ENCODE measurements at regions not wholly inside any gene's neighbourhood (a gene's known extent, or its start where the extent isn't known, plus 50 kb on each side); places are given as distances from the start of the nearest gene placed in this dataset.
"Not testable (repeated sequence)": the region's sequence is repeated elsewhere in the genome, so short reads cannot be mapped to it uniquely, and the experiment has no call there.

GRCh38 chr12:9334041-9334692 lies 126.0 kb upstream of the PZP start:
- DNase-seq = no peak

DNA sequence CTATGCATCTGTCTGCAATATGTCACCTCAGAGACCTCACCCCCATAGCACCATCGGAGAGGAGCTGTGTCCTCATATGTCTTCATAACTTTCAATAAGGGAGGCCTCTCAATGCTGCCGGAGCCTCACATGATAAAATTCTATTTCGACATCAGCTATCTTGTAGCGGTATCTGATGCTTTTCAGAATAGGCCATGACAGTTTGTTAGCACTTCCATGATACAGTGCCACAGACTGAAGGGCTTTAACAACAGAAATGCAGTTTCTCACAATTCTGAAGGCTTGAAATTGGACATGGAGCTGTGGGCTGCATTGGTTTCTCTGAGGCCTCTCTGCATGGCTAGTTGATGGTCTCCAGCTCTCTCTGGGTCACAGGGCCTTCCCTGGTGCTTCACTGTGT lies 125.0 kb upstream of the PZP start:
- DNase-seq = no peak

GRCh38 chr12:9332564-9332963 lies 124.4 kb upstream of the PZP start:
- DNase-seq = no peak

DNA sequence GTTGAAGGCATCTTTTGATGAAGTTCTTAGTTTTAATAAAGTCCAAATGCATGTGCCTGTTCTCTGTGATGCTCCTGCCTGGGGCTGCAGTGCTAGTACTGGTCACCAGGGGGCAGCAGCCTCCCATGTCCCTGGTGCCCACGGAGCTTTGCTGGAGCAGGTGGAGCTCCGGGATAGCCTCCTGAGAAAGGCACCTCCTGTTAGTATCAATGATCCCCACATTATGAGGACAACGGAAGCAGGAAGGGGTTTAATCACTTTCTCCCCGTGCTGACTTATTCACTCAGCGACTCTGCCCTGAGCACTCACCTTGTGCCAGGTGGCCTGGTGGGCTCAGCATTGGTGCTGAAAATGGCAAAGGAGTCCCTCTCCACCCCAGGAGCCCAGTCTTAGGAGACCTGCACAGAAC lies 123.0 kb upstream of the PZP start:
- peak in 1 of 2 experiments; percentile 43 for DNase-seq

- DNase-seq = no peak
Measured at GRCh38 chr12:9329019-9329418, 120.8 kb upstream of the PZP start.

DNA sequence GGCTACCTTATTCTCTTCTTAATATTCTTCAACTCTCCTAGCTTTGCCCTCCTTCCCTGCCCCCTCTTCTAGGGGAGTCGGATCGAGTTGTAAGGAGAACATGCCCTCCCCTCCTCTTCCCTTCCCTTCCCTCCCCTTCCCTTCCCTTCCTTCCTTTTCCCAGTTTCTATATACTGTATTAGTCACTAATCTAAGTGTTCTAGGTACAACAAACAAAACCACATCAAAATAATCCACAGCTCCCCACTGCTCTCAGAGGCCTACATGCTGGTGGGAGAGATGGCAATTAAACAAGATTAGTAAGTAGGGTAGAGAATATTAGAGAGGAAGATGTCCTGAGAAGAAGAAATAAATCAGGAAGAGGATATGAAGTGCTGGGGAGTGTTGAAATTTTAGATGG lies 119.9 kb upstream of the PZP start:
- no peak for DNase-seq

GRCh38 chr12:9327320-9327719 lies 119.1 kb upstream of the PZP start:
- DNase-seq = no peak

DNA sequence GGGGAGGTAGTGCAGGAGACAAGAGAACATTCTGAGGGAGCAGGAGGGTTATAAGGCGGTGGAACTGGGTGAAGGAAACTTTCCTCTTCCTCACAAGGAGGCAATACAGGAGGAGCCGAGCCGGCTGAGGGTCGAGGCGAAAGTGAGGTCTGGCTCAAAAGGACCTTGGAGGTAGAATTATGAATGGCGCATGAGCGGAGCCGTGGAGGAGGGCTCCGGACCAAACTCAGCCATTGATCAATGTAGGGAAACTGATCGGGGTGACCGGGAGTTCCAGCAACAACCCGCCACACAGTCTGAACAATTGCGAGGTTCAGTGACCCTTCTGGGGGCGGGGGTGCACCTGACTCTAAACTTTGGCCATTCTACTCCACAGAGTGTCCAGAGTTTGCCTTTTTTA lies 118.7 kb upstream of the PZP start:
- not testable (repeated sequence) for DNase-seq

GRCh38 chr12:9326085-9326484 lies 117.9 kb upstream of the PZP start:
- no peak for DNase-seq

DNA sequence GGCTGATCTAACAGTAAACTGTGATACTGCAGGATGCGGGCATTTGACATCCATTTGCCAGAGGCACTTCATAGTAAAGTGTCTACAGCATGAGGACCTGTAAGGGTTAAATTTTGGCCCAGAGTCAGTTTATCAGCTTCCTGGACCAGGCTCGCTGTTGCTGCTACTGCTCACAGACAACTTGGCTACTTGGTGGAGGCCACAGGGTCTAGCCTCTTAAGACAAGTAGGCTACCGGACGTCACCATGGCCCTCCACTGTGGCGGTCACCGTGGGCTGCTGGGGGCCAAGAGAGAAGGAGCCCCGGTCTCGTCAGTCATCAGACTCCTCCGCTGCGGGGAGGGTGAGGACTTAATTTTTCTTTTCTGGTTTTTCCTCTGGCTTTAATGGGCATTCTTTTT lies 117.3 kb upstream of the PZP start:
- no peak for DNase-seq

DNA sequence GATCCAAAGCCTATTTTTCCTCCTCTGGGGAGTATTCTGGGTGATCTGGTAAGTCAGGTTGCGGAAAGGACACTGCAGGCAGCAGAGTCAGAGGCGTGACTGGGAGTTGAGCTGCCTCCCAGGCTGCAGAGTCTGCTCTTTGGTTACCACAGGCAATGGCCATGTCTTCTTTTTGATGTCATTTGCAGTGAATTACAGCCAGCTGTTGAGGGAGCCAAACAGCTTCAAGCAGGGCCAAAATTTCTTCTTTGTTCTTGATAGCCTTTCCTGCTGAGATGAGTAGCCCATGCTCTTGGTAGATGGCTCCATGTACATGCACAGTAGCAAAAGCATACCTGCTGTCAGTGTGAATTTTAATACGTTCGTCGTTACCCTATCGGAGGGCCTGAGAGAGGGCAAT lies 116.6 kb upstream of the PZP start:
- no peak for DNase-seq

GRCh38 chr12:9323144-9323681 lies 115.0 kb upstream of the PZP start:
- no peak for DNase-seq

GRCh38 chr12:9319842-9320173 lies 111.6 kb upstream of the PZP start:
- DNase-seq = no peak

DNA sequence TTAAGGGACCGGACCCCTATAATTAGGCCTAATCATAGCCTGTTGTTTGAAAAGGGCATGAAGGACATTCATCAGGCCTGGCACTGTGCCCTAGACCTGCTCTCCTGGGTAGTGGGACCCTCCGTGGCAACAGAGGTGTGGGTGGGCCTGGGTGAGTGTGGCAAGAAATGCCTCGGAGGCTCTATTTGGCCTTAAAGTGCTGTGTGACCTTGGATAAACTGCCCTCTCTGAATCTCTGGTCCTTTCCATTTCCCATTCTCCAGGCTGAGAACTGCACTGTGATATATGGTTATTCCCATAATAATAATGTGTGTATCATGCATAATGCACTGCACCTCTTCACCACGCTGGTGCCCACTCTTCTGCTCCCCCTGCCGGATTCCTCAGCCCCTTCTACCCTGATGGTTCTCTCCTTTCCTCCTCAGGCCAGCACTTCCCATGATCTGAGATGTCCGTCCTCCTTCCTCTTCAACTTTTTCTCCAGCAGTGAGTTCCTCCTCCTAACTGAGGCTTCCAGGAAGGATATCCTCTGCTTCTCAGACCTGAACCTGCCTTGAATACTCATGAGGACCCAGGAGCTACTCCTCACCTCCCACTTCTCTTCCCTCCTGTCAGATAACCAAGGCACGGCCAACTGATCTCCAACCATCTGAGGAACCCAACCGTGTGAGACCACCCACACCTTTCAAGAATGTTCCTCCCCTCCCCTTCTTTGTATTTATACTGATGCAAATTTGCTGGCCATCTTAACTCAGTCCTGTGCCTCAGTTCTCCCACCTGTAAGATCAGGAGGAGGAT lies 111.0 kb upstream of the PZP start:
- DNase-seq = no peak

DNA sequence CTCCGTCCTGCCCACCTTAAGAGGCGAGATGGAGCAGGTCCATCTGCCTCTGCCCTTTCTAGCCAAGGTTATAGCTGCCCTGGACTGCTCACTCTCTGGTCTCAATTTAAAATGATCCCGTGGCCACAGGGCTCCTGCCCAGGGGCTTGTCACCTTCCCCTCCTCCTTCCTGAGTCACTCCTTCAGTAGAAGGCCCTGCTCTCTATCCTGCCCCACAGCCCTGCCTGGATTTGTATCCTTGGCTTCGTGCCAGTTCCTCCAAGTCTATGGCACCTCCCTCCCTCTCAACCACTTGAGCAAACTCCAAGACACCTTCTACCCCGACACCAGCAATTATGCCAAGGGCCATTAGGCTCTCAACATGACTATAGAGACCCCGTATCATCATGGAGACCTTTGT lies 105.3 kb upstream of the PZP start:
- DNase-seq = not testable (repeated sequence)

GRCh38 chr12:9312406-9313392 lies 104.5 kb upstream of the PZP start:
- DNase-seq = not testable (repeated sequence)

DNA sequence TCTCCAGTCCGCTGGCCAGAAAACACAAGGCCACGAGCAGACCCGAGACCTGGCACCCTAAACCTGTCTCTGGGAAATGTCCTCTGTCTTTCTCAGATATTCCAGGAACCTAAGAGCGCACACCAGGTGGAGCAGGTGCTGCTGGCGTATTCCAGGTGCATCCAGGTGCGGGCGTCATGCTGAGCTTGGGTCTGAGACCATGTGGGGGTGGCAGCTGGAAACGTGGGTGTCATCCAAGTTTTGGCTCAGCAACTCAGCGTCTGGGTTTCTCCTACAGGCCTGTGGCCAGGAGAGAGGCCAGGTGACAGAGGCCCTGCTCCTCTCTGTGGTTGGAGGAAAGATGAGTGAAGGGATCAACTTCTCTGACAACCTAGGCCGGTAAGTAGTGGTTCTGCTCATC lies 103.3 kb upstream of the PZP start:
- DNase-seq = not testable (repeated sequence)

- DNase-seq = not testable (repeated sequence)
Measured at GRCh38 chr12:9310645-9311044, 102.5 kb upstream of the PZP start.

DNA sequence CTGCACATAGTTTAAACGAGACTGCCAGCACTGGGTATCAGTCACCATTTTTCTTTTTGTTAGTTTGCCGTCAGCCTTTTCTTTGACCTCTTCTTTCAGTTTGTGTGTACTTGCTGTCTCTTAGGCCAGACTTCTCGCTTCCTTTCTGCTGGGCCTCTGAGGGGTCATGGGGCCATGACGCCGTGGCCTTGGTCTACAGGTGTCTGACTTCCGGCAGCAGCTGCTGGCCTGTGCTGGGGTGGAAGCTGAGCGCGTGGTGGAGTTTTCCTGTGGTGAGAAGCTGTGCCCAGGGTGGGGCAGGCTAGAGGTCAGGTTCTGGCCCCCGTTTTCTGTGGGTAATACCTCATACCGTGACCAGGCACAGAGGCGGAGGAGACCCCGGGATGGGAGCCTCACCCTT lies 101.6 kb upstream of the PZP start:
- not testable (repeated sequence) for DNase-seq

- not testable (repeated sequence) for DNase-seq
Measured at GRCh38 chr12:9308745-9309144, 100.5 kb upstream of the PZP start.

DNA sequence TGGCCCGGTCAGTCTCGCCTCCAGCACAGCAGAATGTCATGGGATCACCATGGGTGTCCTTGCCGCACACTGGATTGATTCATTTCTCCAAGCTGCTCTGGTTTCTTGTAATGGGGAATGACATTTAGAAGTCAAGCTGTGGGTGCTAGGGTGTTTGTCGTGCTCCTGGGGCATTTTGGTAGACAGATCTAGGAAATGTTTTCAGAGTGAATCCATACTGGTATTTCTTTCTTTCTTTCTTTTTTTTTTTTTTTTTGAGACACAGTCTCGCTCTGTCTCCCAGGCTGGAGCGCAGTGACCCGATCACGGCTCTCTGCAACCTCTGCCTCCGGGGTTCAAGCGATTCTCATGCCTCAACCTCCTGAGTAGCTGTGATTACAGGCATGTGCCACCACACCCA lies 100.0 kb upstream of the PZP start:
- not testable (repeated sequence) for DNase-seq

- DNase-seq = not testable (repeated sequence)
Measured at GRCh38 chr12:9307255-9307654, 99.1 kb upstream of the PZP start.

DNA sequence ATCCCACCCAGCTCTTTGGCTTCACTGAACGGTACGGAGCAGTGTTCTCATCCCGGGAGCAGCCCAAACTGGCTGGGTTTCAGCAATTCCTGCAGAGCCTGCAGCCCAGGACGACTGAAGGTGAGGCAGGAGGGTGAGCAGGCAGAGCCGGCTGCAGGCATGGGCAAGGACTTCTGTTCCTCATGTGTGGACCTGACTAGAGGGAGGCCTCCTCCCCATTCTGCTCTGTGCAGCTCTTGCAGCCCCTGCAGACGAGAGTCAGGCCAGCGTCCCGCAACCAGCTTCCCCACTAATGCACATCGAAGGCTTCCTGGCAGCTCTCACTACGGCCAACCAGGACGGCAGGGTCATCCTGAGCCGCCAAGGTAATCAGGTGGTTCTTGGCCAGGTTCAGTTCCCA lies 97.8 kb upstream of the PZP start:
- DNase-seq = not testable (repeated sequence)
